Heart left ventricle (tissue), 16 donors: ENCODE measurements at regions not wholly inside any gene's neighbourhood (a gene's known extent, or its start where the extent isn't known, plus 50 kb on each side); places are given as distances from the start of the nearest gene placed in this dataset.

Experiments
- ATAC-seq, 4 donors: fragments of 200-7000 bp; cut with Tn5 transposase; one replicate each; pipeline ENCODE4 v1.9.1; 2020 to 2022; ENCODE audit warnings: moderate library complexity in 4 of 4, mild to moderate bottlenecking in 3 of 4, moderate number of reproducible peaks in 1 of 4
- DNase-seq, 5 donors: peaks; one replicate each; pipeline ENCODE4 v3.0.0-alpha.2; 2020
- H3K27ac ChIP-seq, 12 donors: fragments of 200-600 bp; sonication (generic) in 4 of 12; one replicate each; pipeline versions ENCODE4 v1.5.0 to v1.8.0; 2016 to 2022; ENCODE audit warnings: mild to moderate bottlenecking in 2 of 12
- H3K27me3 ChIP-seq, 9 donors: fragments of 200-600 bp; sonication (generic) in 2 of 9; one replicate each; pipeline versions ENCODE4 v1.5.1 to v1.8.0; 2016 to 2022; ENCODE audit warnings: mild to moderate bottlenecking in 3 of 9
- H3K36me3 ChIP-seq, 9 donors: fragments of 200-600 bp; sonication (generic) in 2 of 9; one replicate each; pipeline versions ENCODE4 v1.5.0 to v1.8.0; 2018 to 2022; ENCODE audit warnings: mild to moderate bottlenecking in 2 of 9
- H3K4me1 ChIP-seq, 12 donors: fragments of 200-600 bp; sonication (generic) in 4 of 12; one replicate each; pipeline versions ENCODE4 v1.5.0 to v1.8.0; 2016 to 2022; ENCODE audit warnings: mild to moderate bottlenecking in 3 of 12
- H3K4me3 ChIP-seq, 12 donors: fragments of 200-600 bp; sonication (generic) in 4 of 12; one replicate each; pipeline versions ENCODE4 v1.5.0 to v1.8.0; 2017 to 2022; ENCODE audit warnings: mild to moderate bottlenecking in 9 of 12, moderate library complexity in 4 of 12
- H3K9me3 ChIP-seq, 12 donors: fragments of 200-600 bp; sonication (generic) in 4 of 12; one replicate each; pipeline versions ENCODE4 v1.5.0 to v1.8.0; 2016 to 2022; ENCODE audit warnings: mild to moderate bottlenecking in 1 of 12
- POLR2A ChIP-seq, 2 donors: fragments of 450-650 bp; IDR thresholded peaks; one replicate each; pipeline ENCODE4 v1.6.1; 2017; ENCODE audit warnings: antibody characterized with exemption in 2 of 2, mild to moderate bottlenecking in 2 of 2, moderate library complexity in 2 of 2
- WGBS, 4 donors: extraction: QIAGEN DNeasy Blood & Tissue Kit in 2 of 4; methylation state at CpG; one replicate each; pipeline versions ENCODE4 v1.1.5 to v1.1.7; 2013 to 2018; 5-methylcytosine and 5-hydroxymethylcytosine counted together
- intact Hi-C, 10 donors: fragments of 100-400 bp; cut with DNase I; formaldehyde crosslinking; loops; one replicate each; pipeline versions ENCODE4 v1.11.1 to v1.14.2; 2022
- TF ChIP-seq, protein P1 (sequence below), 12 donors: fragments of 200-600 bp; sonication (generic) in 4 of 12; IDR thresholded peaks; one replicate each; pipeline versions ENCODE4 v1.5.0 to v1.8.0; 2018 to 2022; ENCODE audit warnings: antibody characterized with exemption in 12 of 12, mild to moderate bottlenecking in 5 of 12
- donor health status: ischemic (EF 13 %, LVEDD 7.1; RV severe dilation, severe dysfunction).
- donor health status: healthy with polysubstance abuse.
- donor health status: DM: no; HTN: yes; CAD: no.
- donor health status: DM: no; HTN: no; CAD: no.
- donor health status: ischemic (EF 25% LVEDD 6.9; RV normal size, moderate dysfunction).
- donor health status: ischemic (EF 25% LVEDD 5.7; RV mildly dilated, moderate dysfunction).
- donor health status: healthy.
- donor health status: DM: yes; HTN: yes; CAD: no.
- donor health status: ischemic (EF 35%, LVEDD 5.7; RV mildly dilated, moderate dysfunction).
- donor health status: nonischemic (EF 11% LVEDD 7.7; RV severe dilation, severe dysfunction).
- donor health status: DM: yes; HTN: yes; CAD: no.
- donor health status: PGD.
- donor health status: ischemic (EF 29% LVEDD 5.4; RV normal size, mild dysfunction).
- donor health status: nonischemic (EF 23%, LVEDD 6.1; RV moderate dilation, normal function).

- WGBS, 4 donors = 48 to 66% (median 56%) methylated on average over 5 of the region's 5 CpGs
- Histone ChIP-seq H3K9me3 (no peaks in the 10 kb centered on the region), H3K27me3 (peaks cover 0 to 9% (median 0%) of the 10 kb centered on the region in 9 donors), H3K36me3 (no peaks in the 10 kb centered on the region), H3K4me1 (peaks cover 0 to 15% (median 5%) of the 10 kb centered on the region in 12 donors), H3K4me3 (no peak overlapping the region), H3K27ac (no peak overlapping the region)
- intact Hi-C loops = loop anchor here in 1 of 10 donors (5.0 kb wide), 1 partner anchor 131 kb away; the partner anchor contains the start of gene FOXD2
- ATAC-seq = no peak
- TF ChIP-seq, protein P1, sequence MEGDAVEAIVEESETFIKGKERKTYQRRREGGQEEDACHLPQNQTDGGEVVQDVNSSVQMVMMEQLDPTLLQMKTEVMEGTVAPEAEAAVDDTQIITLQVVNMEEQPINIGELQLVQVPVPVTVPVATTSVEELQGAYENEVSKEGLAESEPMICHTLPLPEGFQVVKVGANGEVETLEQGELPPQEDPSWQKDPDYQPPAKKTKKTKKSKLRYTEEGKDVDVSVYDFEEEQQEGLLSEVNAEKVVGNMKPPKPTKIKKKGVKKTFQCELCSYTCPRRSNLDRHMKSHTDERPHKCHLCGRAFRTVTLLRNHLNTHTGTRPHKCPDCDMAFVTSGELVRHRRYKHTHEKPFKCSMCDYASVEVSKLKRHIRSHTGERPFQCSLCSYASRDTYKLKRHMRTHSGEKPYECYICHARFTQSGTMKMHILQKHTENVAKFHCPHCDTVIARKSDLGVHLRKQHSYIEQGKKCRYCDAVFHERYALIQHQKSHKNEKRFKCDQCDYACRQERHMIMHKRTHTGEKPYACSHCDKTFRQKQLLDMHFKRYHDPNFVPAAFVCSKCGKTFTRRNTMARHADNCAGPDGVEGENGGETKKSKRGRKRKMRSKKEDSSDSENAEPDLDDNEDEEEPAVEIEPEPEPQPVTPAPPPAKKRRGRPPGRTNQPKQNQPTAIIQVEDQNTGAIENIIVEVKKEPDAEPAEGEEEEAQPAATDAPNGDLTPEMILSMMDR (IDR thresholded peaks at IDR 0.05) = no peak
- TF ChIP-seq POLR2A (IDR thresholded peaks at IDR 0.05) = no peak
- DNase-seq = no peak
Measured at GRCh38 chr1:47568763-47569162, 130.9 kb downstream of the FOXD2 start.

DNA sequence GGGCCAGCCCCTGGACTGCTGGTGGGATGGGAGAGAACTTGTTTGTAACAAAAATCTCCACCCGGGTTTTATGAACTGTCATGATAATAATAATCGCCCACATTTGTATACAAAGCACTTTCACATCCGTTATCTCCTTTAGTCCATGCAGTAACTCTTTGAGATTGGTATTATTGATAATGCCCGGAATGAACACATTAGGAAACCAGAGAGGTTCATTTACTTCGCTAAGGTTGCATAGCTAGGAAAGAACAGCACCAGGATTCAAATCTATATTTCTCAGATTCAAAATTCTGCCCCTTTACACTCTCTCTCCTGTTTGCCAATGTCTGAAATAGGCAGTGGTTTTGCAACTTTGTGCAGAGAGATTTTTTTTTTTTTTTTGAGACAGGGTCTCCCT is 131.4 kb downstream of the FOXD2 start:
- WGBS, 4 donors = 74 to 88% (median 86%) methylated on average over 5 of the region's 5 CpGs
- Histone ChIP-seq H3K27me3 (peaks cover 0 to 9% (median 0%) of the 10 kb centered on the region in 9 donors), H3K27ac (peak overlapping the region in 1 of 12 donors; percentile 2), H3K4me1 (peaks cover 0 to 15% (median 5%) of the 10 kb centered on the region in 12 donors), H3K9me3 (no peaks in the 10 kb centered on the region), H3K4me3 (no peak overlapping the region), H3K36me3 (no peaks in the 10 kb centered on the region)
- no peak for DNase-seq
- ATAC-seq = no peak
- intact Hi-C loops = loop anchor here in 1 of 10 donors (5.0 kb wide), 1 partner anchor 132 kb away; the partner anchor contains the start of gene FOXD2
- TF ChIP-seq, protein P1 (IDR thresholded peaks at IDR 0.05) = no peak
- TF ChIP-seq POLR2A (IDR thresholded peaks at IDR 0.05) = no peak

GRCh38 chr1:47569681-47570470 is 132.0 kb downstream of the FOXD2 start:
- Histone ChIP-seq H3K4me3 (no peak overlapping the region), H3K4me1 (peaks cover 0 to 15% (median 5%) of the 10 kb centered on the region in 12 donors), H3K27me3 (peaks cover 0 to 9% (median 0%) of the 10 kb centered on the region in 9 donors), H3K9me3 (no peaks in the 10 kb centered on the region), H3K36me3 (no peaks in the 10 kb centered on the region), H3K27ac (peak overlapping the region in 1 of 12 donors; percentile 2)
- peak; percentile 54 to 88 (median 78) for ATAC-seq
- TF ChIP-seq, protein P1 (IDR thresholded peaks at IDR 0.05) = peak in 11 of 12 donors; percentile 26 to 62 (median 42)
- TF ChIP-seq POLR2A (IDR thresholded peaks at IDR 0.05) = no peak
- peak in 2 of 5 donors; percentile 34 to 40 for DNase-seq
- intact Hi-C loops = loop anchor here in 1 of 10 donors (5.0 kb wide), 1 partner anchor 133 kb away; the partner anchor contains the start of gene FOXD2
- WGBS, 4 donors = 26 to 38% (median 31%) methylated on average over 9 of the region's 9 CpGs

DNA sequence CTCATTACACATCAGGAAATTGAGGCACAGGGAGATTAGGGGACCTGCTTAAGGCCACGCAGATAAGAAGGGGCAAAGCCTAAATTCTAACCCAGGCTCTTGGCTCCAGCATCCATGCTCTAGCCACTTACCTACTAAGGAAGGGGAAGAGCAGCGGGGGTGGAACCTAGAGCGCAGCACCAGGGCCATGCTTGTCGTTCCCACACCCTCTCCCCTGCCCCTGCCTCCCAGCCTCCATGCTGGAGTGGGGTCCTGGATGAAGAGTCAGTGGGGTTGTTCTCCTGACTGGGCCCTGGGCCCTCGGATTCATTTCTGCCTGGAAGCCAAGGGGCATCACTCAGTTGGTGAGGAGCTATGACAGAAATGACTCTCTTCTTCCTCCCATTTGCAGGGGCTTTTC is 133.3 kb downstream of the FOXD2 start:
- WGBS, 4 donors = 85 to 96% (median 93%) methylated on average over 5 of the region's 5 CpGs
- DNase-seq = no peak
- Histone ChIP-seq H3K36me3 (no peaks in the 10 kb centered on the region), H3K27me3 (peaks cover 0 to 9% (median 2%) of the 10 kb centered on the region in 9 donors), H3K4me1 (peaks cover 0 to 15% (median 5%) of the 10 kb centered on the region in 12 donors), H3K9me3 (no peaks in the 10 kb centered on the region), H3K27ac (no peak overlapping the region), H3K4me3 (no peak overlapping the region)
- intact Hi-C loops = no loop called here
- TF ChIP-seq, protein P1 (IDR thresholded peaks at IDR 0.05) = no peak
- TF ChIP-seq POLR2A (IDR thresholded peaks at IDR 0.05) = no peak
- no peak for ATAC-seq
